DOHH2 (cell line): ENCODE measurements at regions not wholly inside any gene's neighbourhood (a gene's known extent, or its start where the extent isn't known, plus 50 kb on each side); places are given as distances from the start of the nearest gene placed in this dataset.
"Not testable (repeated sequence)": the region's sequence is repeated elsewhere in the genome, so short reads cannot be mapped to it uniquely, and the experiment has no call there.

ENCODE experiments used
- H3F3A ChIP-seq: fragments of 200-600 bp; sonication (generic), shearing (Covaris generic); 2 replicates; pipeline ENCODE4 v1.6.0; 2016; ENCODE audit warnings: antibody characterized with exemption, mild to moderate bottlenecking; ENCODE audit not compliant: control insufficient read depth, insufficient read depth
- H3K27ac ChIP-seq: fragments of 200-600 bp; sonication (generic); 2 replicates; pipeline ENCODE4 v1.5.1; 2014; ENCODE audit warnings: low read depth, mild to moderate bottlenecking, low read length, moderate library complexity
- H3K27me3 ChIP-seq: fragments of 200-600 bp; sonication (generic); 2 replicates; pipeline ENCODE4 v1.6.1; 2014; ENCODE audit warnings: mild to moderate bottlenecking, low read length, mixed read lengths; ENCODE audit not compliant: control insufficient read depth
- H3K36me3 ChIP-seq: fragments of 200-600 bp; sonication (generic); 2 replicates; pipeline ENCODE4 v1.6.1; 2014; ENCODE audit warnings: mild to moderate bottlenecking, low read length, moderate library complexity, mixed read lengths; ENCODE audit not compliant: control insufficient read depth
- H3K4me1 ChIP-seq: fragments of 200-600 bp; sonication (generic); 2 replicates; pipeline ENCODE4 v1.6.1; 2014; ENCODE audit warnings: mild to moderate bottlenecking, low read length, mixed read lengths; ENCODE audit not compliant: control insufficient read depth
- H3K4me2 ChIP-seq: fragments of 200-600 bp; sonication (generic); 2 replicates; pipeline ENCODE4 v1.6.0; 2014; ENCODE audit warnings: mild to moderate bottlenecking, low read length, moderate library complexity
- H3K4me3 ChIP-seq: fragments of 200-600 bp; sonication (generic); 2 replicates; pipeline ENCODE4 v1.5.1; 2014; ENCODE audit warnings: mild to moderate bottlenecking, low read length, mixed read lengths
- H3K79me2 ChIP-seq: fragments of 200-600 bp; sonication (generic); 2 replicates; pipeline ENCODE4 v1.6.1; 2014; ENCODE audit warnings: mild to moderate bottlenecking, low read length, mixed read lengths; ENCODE audit not compliant: control insufficient read depth
- H3K9me2 ChIP-seq: fragments of 200-600 bp; sonication (generic); replicated peaks from 2 replicates; pipeline ENCODE4 v1.6.1; 2014; ENCODE audit warnings: mild to moderate bottlenecking, low read length, mixed read lengths; ENCODE audit not compliant: control insufficient read depth
- H3K9me3 ChIP-seq: fragments of 200-600 bp; sonication (generic); 2 replicates; pipeline ENCODE4 v1.6.1; 2014; ENCODE audit warnings: antibody characterized with exemption, low read length, mixed read lengths; ENCODE audit not compliant: control insufficient read depth, insufficient read depth
- H4K20me1 ChIP-seq: fragments of 200-600 bp; sonication (generic); 2 replicates; pipeline ENCODE4 v1.6.0; 2014; ENCODE audit warnings: low read depth, mild to moderate bottlenecking, antibody characterized with exemption, low read length, moderate library complexity; ENCODE audit not compliant: control insufficient read depth, insufficient read depth
- EZH2phosphoT487 ChIP-seq: fragments of 200-600 bp; sonication (generic); IDR thresholded peaks from 2 replicates; pipeline ENCODE4 v1.6.1; 2017; ENCODE audit warnings: borderline replicate concordance, mild to moderate bottlenecking, antibody characterized with exemption, low read length, moderate library complexity, mixed read lengths
- TF ChIP-seq, protein P1 (sequence below): fragments of 200-600 bp; sonication (generic); IDR thresholded peaks from one replicate; pipeline ENCODE4 v1.5.1; 2014; ENCODE audit warnings: antibody characterized with exemption, mild to moderate bottlenecking, low read depth, low read length; ENCODE audit not compliant: poor library complexity, severe bottlenecking

DNA sequence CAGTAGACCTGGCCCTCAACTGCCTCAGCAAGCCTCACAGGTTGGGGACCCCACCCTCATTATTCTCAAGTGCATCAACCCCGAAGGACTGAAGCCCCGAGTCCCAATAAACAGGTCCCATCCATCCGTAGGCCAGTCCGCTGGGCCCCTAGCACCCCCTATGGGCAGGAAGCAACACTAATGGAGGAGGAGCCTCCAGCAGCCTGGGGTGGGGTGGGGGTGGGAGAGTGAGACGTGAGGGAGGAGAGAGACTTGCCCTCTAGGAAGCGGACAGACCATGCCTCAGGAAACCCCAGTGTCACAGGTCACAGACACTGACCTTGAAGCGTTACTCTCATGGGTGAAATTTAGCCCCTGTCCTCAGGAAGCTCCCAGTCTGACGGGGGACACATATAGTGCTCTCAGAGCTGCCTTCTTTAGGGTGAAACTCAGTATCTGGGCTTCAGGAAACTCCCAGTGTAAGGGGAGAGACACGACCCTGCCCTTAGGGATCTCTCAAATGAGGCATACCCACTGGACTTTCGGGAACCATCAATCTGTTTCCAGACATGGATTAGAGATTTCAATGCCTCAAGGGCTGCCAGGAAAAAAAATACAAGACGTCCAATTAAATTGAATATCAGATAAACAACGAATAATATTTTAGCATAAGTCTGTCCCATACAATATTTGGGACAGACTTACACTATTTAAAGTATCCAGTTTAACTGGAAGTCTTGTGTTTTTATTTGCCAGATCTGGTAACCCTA, 125.8 kb downstream of the MRPL14 start:
- Histone ChIP-seq H3K36me3 (no peaks in the 10 kb centered on the region), H3K4me2 (peak overlapping the region; percentile 95), H3K27ac (peak overlapping the region; percentile 72), H3K4me3 (peak overlapping the region; percentile 78), H3K27me3 (peaks cover 28% of the 10 kb centered on the region), H3K79me2 (no peaks in the 10 kb centered on the region; the same call in 1 of the 2 replicates), H3K4me1 (peaks cover 46% of the 10 kb centered on the region), H4K20me1 (no peaks in the 10 kb centered on the region), H3F3A (no peaks in the 10 kb centered on the region), H3K9me3 (no peaks in the 10 kb centered on the region), H3K9me2 (no peaks in the 10 kb centered on the region)
- TF ChIP-seq EZH2phosphoT487: no peak
- TF ChIP-seq, protein P1, sequence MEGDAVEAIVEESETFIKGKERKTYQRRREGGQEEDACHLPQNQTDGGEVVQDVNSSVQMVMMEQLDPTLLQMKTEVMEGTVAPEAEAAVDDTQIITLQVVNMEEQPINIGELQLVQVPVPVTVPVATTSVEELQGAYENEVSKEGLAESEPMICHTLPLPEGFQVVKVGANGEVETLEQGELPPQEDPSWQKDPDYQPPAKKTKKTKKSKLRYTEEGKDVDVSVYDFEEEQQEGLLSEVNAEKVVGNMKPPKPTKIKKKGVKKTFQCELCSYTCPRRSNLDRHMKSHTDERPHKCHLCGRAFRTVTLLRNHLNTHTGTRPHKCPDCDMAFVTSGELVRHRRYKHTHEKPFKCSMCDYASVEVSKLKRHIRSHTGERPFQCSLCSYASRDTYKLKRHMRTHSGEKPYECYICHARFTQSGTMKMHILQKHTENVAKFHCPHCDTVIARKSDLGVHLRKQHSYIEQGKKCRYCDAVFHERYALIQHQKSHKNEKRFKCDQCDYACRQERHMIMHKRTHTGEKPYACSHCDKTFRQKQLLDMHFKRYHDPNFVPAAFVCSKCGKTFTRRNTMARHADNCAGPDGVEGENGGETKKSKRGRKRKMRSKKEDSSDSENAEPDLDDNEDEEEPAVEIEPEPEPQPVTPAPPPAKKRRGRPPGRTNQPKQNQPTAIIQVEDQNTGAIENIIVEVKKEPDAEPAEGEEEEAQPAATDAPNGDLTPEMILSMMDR: peak; percentile 57

DNA sequence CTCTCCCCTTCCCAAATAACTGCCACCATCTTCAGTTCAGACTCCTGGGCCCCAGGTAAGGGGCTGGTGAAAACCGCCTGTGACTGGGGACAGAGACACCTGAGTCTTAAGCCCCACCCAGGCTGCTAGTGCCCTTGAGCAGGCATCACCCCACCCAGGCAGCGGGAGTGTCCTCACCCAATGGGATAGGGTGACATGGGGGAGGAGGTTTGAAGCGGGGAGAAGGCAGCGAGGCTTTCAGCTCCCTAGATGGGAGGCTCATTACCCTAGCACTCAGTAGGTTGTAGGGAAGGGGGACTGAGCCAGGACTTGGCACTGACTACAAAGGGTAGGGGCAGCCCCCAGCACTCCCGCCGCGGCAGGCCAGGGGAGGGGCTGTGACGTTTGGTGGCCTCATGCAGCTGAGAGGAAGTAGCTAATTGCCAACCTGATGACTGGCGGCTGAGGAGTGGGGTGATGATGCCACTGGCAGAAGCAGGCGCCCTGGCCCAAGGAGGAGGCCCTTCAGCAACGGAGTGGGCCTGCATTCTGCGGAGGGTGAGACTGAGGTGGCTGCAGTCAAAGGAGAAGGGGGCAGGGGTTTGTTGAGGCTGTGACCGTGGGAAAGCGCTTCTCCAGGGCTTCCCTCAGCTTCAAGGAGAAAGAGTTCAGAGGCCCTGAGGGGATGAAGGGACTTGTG, 126.9 kb downstream of the MRPL14 start:
- Histone ChIP-seq H3K4me3 (peak overlapping the region; percentile 78), H3K4me1 (peaks cover 46% of the 10 kb centered on the region), H3K27ac (peak overlapping the region; percentile 72), H3K79me2 (no peaks in the 10 kb centered on the region; the same call in 1 of the 2 replicates), H3K9me3 (no peaks in the 10 kb centered on the region), H3K36me3 (no peaks in the 10 kb centered on the region), H4K20me1 (no peaks in the 10 kb centered on the region), H3K27me3 (peaks cover 28% of the 10 kb centered on the region), H3F3A (no peaks in the 10 kb centered on the region), H3K9me2 (no peaks in the 10 kb centered on the region), H3K4me2 (peak overlapping the region; percentile 95)
- TF ChIP-seq, protein P1: no peak
- no peak for TF ChIP-seq EZH2phosphoT487

DNA sequence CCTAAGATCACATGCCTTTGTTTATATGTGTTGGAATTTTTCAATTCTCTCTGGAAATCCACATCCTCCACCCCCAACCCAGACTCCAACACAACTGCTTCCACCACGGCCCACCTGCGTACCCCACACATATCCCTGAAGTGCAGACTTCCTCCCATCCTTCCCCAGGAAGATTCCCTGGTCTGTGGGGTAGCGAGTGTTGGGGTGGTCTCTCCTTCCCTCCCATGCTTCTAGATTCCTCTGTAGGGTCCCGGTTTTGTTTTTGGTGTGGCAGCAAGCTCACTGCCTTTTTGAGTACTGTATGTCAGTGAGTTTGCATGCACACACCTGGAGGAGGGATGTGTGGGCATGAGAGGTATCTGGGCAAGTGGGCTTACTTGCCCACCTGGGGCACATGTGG, 127.6 kb downstream of the MRPL14 start:
- Histone ChIP-seq H3K79me2 (no peaks in the 10 kb centered on the region; the same call in 1 of the 2 replicates), H3K27me3 (peaks cover 28% of the 10 kb centered on the region), H3F3A (no peaks in the 10 kb centered on the region), H3K9me3 (no peaks in the 10 kb centered on the region), H3K4me1 (peaks cover 40% of the 10 kb centered on the region), H3K4me2 (peak overlapping the region; percentile 95), H3K9me2 (no peaks in the 10 kb centered on the region), H3K27ac (peak overlapping the region; percentile 72), H3K4me3 (peak overlapping the region; percentile 78), H4K20me1 (no peaks in the 10 kb centered on the region), H3K36me3 (no peaks in the 10 kb centered on the region)
- no peak for TF ChIP-seq EZH2phosphoT487
- TF ChIP-seq, protein P1: no peak

DNA sequence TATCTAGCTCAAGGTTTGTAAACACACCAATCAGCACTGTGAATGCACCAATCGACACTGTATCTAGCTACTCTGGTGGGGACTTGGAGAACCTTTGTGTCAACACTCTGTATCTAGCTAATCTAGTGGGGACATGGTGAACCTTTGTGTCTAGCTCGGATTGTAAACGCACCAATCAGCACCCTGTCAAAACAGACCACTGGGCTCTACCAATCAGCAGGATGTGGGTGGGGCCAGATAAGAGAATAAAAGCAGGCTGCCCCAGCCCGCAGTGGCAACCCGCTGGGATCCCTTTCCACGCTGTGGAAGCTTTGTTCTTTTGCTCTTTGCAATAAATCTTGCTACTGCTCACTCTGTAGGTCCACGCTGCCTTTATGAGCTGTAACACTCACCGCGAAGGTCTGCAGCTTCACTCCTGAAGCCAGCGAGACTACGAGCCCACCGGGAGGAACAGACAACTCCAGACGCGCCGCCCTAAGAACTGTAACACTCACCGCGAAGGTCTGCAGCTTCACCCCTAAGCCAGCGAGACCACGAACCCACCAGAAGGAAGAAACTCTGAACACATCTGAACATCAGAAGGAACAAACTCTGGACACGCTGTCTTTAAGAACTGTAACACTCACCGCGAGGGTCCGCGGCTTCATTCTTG, 128.5 kb downstream of the MRPL14 start:
- H3K9me2 ChIP-seq, H4K20me1 ChIP-seq, H3K36me3 ChIP-seq, H3K4me3 ChIP-seq, H3K4me2 ChIP-seq, H3K9me3 ChIP-seq, H3K79me2 ChIP-seq, H3K27ac ChIP-seq, H3F3A ChIP-seq: not testable (repeated sequence)
- Histone ChIP-seq H3K27me3 (peaks cover 22% of the 10 kb centered on the region), H3K4me1 (peaks cover 44% of the 10 kb centered on the region)

DNA sequence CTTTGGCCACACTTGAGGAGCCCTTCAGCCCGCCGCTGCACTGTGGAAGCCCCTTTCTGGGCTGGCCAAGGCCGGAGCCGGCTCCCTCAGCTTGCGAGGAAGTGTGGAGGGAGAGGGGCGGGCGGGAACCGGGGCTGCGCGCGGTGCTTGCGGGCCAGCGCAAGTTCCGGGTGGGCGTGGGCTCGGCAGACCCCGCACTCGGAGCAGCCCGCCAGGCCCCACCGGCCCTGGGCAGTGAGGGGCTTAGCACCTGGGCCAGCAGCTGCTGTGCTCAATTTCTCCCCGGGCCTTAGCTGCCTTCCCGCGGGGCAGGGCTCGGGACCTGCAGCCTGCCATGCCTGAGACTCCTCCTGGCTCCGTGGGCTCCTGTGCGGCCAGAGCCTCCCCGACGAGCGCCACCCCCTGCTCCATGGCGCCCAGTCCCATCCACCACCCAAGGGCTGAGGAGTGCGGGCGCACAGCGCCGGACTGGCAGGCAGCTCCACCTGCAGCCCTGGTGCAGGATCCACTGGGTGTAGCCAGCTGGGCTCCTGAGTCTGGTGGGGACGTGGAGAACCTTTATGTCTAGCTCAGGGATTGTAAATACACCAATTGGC, 129.2 kb downstream of the MRPL14 start:
- H3K36me3 ChIP-seq, H4K20me1 ChIP-seq, H3K9me2 ChIP-seq, H3K9me3 ChIP-seq, H3K4me2 ChIP-seq, H3F3A ChIP-seq, H3K79me2 ChIP-seq, H3K4me3 ChIP-seq, H3K27ac ChIP-seq: not testable (repeated sequence)
- peaks cover 16% of the 10 kb centered on the region for H3K27me3 ChIP-seq
- H3K4me1 ChIP-seq: peaks cover 39% of the 10 kb centered on the region
